ENCODE measurements at regions not wholly inside any gene's neighbourhood (a gene's known extent, or its start where the extent isn't known, plus 50 kb on each side); places are given as distances from the start of the nearest gene placed in this dataset.

DNA sequence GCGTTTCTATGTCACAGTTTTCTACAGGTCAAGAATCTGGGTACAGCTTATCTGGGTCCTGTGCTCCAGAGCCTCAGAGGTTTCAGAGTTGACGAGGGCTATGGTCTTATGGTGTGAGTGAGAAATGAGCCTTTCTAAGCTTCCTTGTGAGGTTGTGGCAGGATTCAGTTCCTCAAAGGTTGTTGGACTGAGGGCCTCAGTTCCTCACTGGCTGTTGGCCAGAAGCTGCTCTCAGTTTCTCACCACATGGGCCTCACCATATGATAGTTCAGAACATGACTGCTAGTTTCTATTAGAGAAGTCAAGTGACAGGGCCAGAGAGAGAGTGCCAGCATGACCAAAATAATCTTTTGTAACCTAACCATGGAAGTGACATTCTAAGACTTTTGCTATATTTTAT, 96.1 kb downstream of the NUS1 start:
- TF ChIP-seq, protein P1, sequence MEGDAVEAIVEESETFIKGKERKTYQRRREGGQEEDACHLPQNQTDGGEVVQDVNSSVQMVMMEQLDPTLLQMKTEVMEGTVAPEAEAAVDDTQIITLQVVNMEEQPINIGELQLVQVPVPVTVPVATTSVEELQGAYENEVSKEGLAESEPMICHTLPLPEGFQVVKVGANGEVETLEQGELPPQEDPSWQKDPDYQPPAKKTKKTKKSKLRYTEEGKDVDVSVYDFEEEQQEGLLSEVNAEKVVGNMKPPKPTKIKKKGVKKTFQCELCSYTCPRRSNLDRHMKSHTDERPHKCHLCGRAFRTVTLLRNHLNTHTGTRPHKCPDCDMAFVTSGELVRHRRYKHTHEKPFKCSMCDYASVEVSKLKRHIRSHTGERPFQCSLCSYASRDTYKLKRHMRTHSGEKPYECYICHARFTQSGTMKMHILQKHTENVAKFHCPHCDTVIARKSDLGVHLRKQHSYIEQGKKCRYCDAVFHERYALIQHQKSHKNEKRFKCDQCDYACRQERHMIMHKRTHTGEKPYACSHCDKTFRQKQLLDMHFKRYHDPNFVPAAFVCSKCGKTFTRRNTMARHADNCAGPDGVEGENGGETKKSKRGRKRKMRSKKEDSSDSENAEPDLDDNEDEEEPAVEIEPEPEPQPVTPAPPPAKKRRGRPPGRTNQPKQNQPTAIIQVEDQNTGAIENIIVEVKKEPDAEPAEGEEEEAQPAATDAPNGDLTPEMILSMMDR (IDR thresholded peaks at IDR 0.05): no peak
- no peak for TF ChIP-seq POLR2A (IDR thresholded peaks at IDR 0.05)
